ENCODE measurements at regions not wholly inside any gene's neighbourhood (a gene's known extent, or its start where the extent isn't known, plus 50 kb on each side); places are given as distances from the start of the nearest gene placed in this dataset.
A peak's percentile ranks its signal among the peaks of the same experiment; 100 is the strongest.

DNA sequence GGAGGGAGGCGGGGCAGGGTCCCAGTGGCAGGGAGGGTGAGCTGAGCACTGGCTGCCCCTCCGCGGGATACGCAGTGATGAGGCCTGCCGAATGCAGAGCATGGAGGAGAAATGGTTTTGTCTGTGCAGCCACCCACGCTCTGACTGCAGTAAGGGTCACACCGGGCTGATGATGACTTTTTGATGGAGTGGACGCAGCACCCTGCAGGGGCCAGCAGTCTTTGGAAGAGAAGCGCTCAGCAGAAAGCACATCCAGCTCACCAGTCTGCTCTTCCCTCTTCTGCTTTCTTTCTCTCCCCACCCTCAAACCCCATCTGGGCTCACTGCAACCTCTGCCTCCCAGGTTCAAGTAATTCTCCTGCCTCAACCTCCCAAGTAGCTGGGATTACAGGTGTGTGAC is 61.9 kb upstream of the ATP1A1 start:
- no TSS peak for BruUV-seq (replicated peaks)
- H3K4me3 ChIP-seq (ENCODE audit: low read depth, low read length, poor library complexity, severe bottlenecking), result no peak overlapping the region
- ChIA-PET CTCF (no interaction called here), POLR2A (ENCODE audit: low non-redundant PET) (no interaction called here)
- peaks cover 4% of the 10 kb centered on the region for H3K4me1 ChIP-seq (ENCODE audit: insufficient read depth, low read length, poor library complexity, severe bottlenecking)
- TF ChIP-seq EZH2 (IDR thresholded peaks at IDR 0.05; ENCODE audit: borderline replicate concordance, low read depth, low read length, poor library complexity, severe bottlenecking), result no peak
- TF ChIP-seq, protein P1, sequence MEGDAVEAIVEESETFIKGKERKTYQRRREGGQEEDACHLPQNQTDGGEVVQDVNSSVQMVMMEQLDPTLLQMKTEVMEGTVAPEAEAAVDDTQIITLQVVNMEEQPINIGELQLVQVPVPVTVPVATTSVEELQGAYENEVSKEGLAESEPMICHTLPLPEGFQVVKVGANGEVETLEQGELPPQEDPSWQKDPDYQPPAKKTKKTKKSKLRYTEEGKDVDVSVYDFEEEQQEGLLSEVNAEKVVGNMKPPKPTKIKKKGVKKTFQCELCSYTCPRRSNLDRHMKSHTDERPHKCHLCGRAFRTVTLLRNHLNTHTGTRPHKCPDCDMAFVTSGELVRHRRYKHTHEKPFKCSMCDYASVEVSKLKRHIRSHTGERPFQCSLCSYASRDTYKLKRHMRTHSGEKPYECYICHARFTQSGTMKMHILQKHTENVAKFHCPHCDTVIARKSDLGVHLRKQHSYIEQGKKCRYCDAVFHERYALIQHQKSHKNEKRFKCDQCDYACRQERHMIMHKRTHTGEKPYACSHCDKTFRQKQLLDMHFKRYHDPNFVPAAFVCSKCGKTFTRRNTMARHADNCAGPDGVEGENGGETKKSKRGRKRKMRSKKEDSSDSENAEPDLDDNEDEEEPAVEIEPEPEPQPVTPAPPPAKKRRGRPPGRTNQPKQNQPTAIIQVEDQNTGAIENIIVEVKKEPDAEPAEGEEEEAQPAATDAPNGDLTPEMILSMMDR (conservative IDR thresholded peaks at IDR 0.05; ENCODE audit: low read depth, low read length), result no peak
- intact Hi-C loops (cut with micrococcal nuclease; ENCODE audit: unreplicated experiment), result no loop called here
- no peak overlapping the region for H3K27ac ChIP-seq (ENCODE audit: low read depth, low read length, poor library complexity, severe bottlenecking)
- H3K27me3 ChIP-seq (replicated peaks; ENCODE audit: insufficient read depth, low read depth, low read length, poor library complexity), result no peaks in the 10 kb centered on the region
- no peaks in the 10 kb centered on the region for H3K9me3 ChIP-seq (ENCODE audit: low read depth, low read length, poor library complexity, severe bottlenecking)
- no peaks in the 10 kb centered on the region for H3K36me3 ChIP-seq (ENCODE audit: insufficient read depth, low read length, poor library complexity, severe bottlenecking)
- DNase-seq (ENCODE audit: low spot score), result no peak

DNA sequence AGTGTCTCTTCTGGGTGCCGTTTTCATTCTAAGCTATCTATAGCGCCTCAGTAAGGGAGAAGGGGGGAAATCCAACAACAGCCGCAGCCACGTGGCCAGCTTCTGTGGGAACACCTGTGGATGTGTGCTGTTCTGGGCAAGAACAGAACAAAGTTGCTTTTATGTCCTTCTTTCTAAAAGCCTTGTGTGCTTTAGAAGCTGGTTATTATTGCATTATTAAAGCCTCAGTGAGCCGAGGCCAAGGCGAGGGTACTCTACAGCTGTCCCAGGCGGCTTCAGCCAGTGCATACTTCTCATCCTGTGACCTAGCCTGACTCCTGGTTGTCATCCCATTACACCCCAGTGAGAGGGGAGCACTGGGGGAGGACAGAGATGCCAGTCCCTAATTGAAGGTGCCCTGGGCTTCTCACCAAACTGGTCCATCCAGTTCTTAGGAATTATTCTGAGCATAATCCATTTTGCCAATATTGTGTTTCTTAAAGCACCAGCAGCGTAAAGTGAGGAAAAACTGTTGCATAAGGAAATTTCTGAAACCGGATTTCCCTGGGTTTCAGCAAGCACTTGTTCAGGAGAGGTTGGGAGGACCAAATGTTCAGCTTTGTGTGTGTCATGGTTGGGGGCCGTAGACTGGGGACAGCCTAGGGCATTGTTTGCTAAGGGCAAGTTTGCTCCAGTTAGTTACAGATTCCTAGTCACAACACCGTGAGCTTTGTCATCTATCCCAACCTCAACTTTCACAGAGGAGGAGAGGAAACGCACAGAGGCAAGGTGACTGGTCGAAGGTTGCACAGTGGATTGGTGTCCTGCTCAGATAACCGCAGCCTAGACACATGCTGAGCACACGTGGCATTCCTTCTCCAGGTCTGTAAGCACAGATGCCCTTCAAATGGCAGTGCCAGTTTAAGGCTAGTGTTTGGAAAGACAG is 61.0 kb upstream of the ATP1A1 start:
- H3K4me1 ChIP-seq (ENCODE audit: insufficient read depth, low read length, poor library complexity, severe bottlenecking), result peaks cover 4% of the 10 kb centered on the region
- TF ChIP-seq, protein P1 (conservative IDR thresholded peaks at IDR 0.05; ENCODE audit: low read depth, low read length), result no peak
- TF ChIP-seq EZH2 (IDR thresholded peaks at IDR 0.05; ENCODE audit: borderline replicate concordance, low read depth, low read length, poor library complexity, severe bottlenecking), result no peak
- CTCF ChIA-PET, result no interaction called here

DNA sequence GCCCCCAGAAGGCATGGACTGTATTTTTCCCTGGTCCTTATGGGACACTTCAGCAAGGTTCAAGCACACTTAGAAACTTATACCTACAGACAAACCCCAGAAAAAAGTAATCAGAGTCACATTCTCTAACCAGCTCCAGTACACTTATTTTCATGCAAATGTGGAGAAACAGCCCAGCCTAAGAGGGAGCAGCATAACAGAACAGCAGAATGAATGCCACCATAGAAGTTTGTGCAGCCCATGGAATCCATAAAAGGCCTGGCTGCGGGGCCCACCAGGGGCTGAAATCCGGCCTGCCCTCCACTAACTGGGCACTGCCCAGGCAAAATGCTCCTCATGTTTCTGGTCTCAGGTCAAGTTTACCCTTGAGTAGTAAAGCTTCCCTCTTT is 60.4 kb upstream of the ATP1A1 start:
- BruUV-seq (replicated peaks), result no TSS peak
- ChIA-PET CTCF (no interaction called here), POLR2A (ENCODE audit: low non-redundant PET) (no interaction called here)
- Histone ChIP-seq H3K4me3 (ENCODE audit: low read depth, low read length, poor library complexity, severe bottlenecking) (no peak overlapping the region), H3K27ac (ENCODE audit: low read depth, low read length, poor library complexity, severe bottlenecking) (peak overlapping the region; percentile 8), H3K9me3 (ENCODE audit: low read depth, low read length, poor library complexity, severe bottlenecking) (no peaks in the 10 kb centered on the region), H3K4me1 (ENCODE audit: insufficient read depth, low read length, poor library complexity, severe bottlenecking) (peaks cover 4% of the 10 kb centered on the region), H3K27me3 (replicated peaks; ENCODE audit: insufficient read depth, low read depth, low read length, poor library complexity) (no peaks in the 10 kb centered on the region), H3K36me3 (ENCODE audit: insufficient read depth, low read length, poor library complexity, severe bottlenecking) (no peaks in the 10 kb centered on the region)
- intact Hi-C loops (cut with micrococcal nuclease; ENCODE audit: unreplicated experiment), result no loop called here
- no peak for DNase-seq (ENCODE audit: low spot score)
- TF ChIP-seq, protein P1 (conservative IDR thresholded peaks at IDR 0.05; ENCODE audit: low read depth, low read length), result no peak
- no peak for TF ChIP-seq EZH2 (IDR thresholded peaks at IDR 0.05; ENCODE audit: borderline replicate concordance, low read depth, low read length, poor library complexity, severe bottlenecking)

More for the DNA sequence above, 61.0 kb upstream of the ATP1A1 start:
- H3K9me3 ChIP-seq (ENCODE audit: low read depth, low read length, poor library complexity, severe bottlenecking), result no peaks in the 10 kb centered on the region
- BruUV-seq (replicated peaks), result no TSS peak
- H3K27me3 ChIP-seq (replicated peaks; ENCODE audit: insufficient read depth, low read depth, low read length, poor library complexity), result no peaks in the 10 kb centered on the region
- POLR2A ChIA-PET (ENCODE audit: low non-redundant PET), result no interaction called here
- no peak for DNase-seq (ENCODE audit: low spot score)
- no peak overlapping the region for H3K4me3 ChIP-seq (ENCODE audit: low read depth, low read length, poor library complexity, severe bottlenecking)
- intact Hi-C loops (cut with micrococcal nuclease; ENCODE audit: unreplicated experiment), result no loop called here
- H3K27ac ChIP-seq (ENCODE audit: low read depth, low read length, poor library complexity, severe bottlenecking), result peak overlapping the region; percentile 8
- no peaks in the 10 kb centered on the region for H3K36me3 ChIP-seq (ENCODE audit: insufficient read depth, low read length, poor library complexity, severe bottlenecking)
